ENCODE measurements at regions not wholly inside any gene's neighbourhood (a gene's known extent, or its start where the extent isn't known, plus 50 kb on each side); places are given as distances from the start of the nearest gene placed in this dataset.
"Not testable (repeated sequence)": the region's sequence is repeated elsewhere in the genome, so short reads cannot be mapped to it uniquely, and the experiment has no call there.

DNA sequence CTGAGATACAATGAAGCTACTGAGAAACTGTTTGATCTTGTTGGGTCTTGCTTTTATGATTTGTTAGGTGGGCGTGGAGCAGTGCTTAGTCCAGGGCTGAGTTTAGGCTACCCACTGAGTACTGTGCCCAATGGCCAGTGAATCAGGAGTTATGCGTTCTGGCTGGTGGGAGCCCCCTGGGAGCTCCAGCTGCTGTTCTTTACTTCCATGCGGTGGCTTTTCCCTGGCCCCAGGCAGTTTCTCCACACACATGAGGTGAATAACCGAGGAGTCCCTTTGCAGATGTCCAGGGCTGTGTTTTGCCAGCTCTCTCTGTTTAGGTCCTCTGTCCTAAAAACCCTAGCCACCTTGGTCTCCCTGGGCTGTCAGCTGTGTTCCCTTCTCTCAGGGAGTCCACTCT, 106.5 kb downstream of the KLF13 start:
- DNase-seq (ENCODE audit: low read depth): no peak

- DNase-seq (ENCODE audit: low read depth): no peak
Measured at GRCh38 chr15:31433574-31433973, 106.9 kb downstream of the KLF13 start.

GRCh38 chr15:31434275-31434587, 107.6 kb downstream of the KLF13 start:
- no peak for DNase-seq (ENCODE audit: low read depth)

- DNase-seq (ENCODE audit: low read depth): peak; percentile 76
Measured at GRCh38 chr15:31434588-31435260, 108.1 kb downstream of the KLF13 start.

DNA sequence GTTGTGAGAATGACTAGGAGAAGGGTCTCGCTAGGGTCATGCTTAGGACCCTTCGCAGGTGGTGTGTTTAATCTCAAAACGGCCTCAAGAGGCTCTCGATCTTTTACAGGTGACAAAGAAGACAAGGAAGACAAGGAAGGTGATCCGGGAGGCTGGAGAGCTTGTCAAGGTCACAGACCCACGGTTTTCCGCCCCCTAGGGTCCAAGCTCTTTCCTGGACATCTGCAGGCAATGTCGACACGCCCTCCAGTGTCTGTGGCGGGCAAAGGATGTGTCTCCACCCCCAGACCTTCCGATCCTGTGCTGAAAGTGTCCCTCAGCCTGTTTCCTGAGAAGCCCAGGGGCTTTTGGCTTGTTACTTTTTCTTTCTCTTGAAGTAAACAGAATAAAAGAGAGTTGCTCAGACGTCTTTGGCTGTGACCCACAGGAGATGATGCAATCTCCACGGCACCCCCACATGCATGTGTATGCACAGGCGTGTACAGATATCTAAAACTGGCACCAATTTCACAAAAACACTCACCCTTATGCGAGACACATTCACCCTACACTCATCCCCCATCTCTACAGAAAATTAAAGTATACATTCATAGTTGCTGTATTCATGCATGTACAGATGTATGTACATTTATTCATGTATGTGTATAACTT, 108.8 kb downstream of the KLF13 start:
- peak; percentile 62 for DNase-seq (ENCODE audit: low read depth)

DNA sequence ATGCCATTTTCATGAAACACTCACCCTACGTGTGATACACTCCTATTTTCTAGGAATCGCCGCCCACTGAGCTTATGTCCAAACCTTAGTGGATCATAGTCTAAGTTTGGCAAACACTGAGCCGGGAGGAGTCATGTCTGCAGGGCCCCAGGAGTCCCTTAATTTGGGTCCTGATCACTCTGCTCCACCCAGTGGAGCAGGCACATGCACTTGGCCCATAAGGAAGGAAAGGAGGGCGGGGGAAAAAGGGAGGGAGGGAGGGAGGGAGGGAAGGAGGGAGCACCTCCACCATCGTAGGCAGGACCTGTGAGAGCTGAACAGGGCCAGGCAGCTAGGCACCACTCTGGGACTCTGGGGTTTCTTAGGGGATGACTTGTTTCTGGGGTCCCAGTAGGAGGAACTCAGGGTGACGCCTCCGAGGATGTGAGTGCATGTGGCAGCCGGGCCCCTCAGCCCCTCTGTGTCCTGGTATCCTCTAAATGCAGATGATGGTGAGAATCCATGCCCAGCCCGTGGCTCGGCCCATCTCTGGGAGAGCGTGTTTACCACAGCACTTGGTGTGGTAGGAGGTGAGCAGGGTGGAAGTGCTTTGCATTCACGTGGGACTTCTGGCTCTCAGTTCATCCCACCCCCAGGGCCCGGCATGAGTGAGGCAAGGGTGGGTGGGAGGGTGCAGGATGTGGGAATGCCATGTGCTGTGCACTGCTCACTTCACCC, 109.4 kb downstream of the KLF13 start:
- no peak for DNase-seq (ENCODE audit: low read depth)

GRCh38 chr15:31437686-31438085, 111.1 kb downstream of the KLF13 start:
- DNase-seq (ENCODE audit: low read depth): no peak

GRCh38 chr15:31438601-31439265, 112.1 kb downstream of the KLF13 start:
- DNase-seq (ENCODE audit: low read depth): no peak

DNA sequence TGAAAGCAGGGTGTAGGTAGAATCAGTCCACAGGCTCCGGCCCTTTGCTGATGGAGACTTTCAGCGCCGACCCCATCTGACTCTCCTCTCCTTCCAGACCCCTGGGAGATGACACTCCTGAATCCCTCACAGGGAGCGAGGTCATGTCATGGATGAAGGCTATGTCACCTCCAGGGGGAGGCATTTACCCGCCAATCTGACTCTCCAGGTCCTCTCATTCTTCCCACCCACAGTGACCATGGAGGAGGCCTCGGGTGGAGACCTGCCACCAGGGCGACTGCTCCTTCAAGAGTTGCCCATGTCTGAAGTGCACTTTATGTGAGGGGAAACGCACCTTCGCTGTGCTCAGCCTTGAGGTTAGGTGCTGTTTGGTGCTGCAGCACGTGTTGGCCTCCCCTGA, 112.7 kb downstream of the KLF13 start:
- no peak for DNase-seq (ENCODE audit: low read depth)

GRCh38 chr15:31440216-31440615, 113.6 kb downstream of the KLF13 start:
- DNase-seq (ENCODE audit: low read depth): not testable (repeated sequence)

GRCh38 chr15:31440754-31441311, 114.2 kb downstream of the KLF13 start:
- no peak for DNase-seq (ENCODE audit: low read depth)

GRCh38 chr15:31442226-31442625, 115.6 kb downstream of the KLF13 start:
- DNase-seq (ENCODE audit: low read depth): no peak

DNA sequence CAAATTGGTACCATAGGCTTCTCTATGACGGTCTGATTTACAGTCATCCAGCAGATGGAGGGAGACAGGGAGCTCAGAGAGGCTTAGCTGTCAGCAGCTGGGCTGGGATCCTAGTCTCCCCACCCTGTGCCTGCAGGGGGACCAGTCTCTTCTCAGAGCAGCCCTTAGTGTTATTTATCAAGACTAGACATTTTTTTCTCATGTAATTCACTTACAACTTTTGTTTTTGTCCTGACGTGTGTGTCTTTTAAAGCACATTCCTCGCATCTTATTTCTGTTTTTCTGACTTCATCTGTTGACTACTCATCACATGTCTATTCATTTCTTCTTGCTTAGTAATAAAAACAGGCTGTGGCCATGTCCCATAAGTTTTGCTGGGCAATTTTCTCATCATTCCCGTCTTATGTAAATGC, 116.1 kb downstream of the KLF13 start:
- DNase-seq (ENCODE audit: low read depth): no peak

DNA sequence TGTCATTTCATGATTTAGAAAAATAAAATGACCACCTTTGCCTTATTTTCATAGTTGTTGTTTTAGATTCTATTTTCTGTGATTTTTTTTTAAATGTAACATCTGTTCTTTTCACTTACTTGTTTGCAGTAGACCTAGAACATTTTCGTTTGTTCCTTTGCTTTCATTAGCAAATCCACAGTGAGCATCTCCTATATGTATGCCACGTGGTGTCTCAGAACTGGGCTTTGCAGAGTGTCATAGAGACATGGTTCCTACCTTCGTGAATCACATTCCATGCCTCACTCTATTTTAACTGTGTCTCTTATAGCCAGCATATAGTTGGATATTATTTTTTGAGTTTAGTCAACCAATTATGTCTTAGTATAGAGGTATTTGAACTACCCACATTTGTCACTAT, 118.2 kb downstream of the KLF13 start:
- DNase-seq (ENCODE audit: low read depth): no peak

DNA sequence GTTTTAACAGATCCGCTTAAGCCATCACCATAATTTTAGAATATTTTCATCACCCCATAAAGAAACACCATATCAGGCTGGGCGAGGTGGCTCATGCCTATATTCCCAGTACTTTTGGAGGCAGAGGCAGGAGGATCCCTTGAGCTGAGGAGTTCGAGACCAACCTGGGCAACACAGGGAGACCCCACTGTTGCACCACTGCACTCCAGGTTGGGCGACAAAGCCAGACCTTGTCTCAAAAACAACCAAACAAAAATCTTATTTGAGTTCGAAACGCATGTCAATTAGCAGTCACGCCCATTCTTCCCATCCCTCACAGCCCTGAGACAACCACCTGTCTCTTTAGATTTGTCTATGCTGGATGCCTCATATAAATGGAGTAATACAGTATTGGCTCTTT, 119.9 kb downstream of the KLF13 start:
- DNase-seq (ENCODE audit: low read depth): no peak

GRCh38 chr15:31447931-31448634, 121.4 kb downstream of the KLF13 start:
- no peak for DNase-seq (ENCODE audit: low read depth)

DNA sequence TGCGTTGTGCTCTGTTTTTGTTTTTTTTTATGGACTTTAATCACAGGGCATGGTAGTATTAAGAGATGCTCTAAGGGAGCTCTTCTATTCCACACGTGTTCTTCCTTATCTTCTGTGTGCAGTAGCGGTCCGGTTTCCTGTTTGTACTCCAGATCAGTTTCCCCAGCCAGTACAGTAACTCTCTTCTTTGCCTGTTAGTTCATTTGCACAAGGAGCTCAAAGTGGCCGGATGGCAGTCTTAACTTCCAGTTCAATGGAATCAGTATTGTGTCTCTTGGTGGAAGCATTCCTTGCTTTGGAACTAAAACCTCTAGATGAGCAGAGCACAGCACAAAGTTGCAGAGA, 122.0 kb downstream of the KLF13 start:
- DNase-seq (ENCODE audit: low read depth): no peak

DNA sequence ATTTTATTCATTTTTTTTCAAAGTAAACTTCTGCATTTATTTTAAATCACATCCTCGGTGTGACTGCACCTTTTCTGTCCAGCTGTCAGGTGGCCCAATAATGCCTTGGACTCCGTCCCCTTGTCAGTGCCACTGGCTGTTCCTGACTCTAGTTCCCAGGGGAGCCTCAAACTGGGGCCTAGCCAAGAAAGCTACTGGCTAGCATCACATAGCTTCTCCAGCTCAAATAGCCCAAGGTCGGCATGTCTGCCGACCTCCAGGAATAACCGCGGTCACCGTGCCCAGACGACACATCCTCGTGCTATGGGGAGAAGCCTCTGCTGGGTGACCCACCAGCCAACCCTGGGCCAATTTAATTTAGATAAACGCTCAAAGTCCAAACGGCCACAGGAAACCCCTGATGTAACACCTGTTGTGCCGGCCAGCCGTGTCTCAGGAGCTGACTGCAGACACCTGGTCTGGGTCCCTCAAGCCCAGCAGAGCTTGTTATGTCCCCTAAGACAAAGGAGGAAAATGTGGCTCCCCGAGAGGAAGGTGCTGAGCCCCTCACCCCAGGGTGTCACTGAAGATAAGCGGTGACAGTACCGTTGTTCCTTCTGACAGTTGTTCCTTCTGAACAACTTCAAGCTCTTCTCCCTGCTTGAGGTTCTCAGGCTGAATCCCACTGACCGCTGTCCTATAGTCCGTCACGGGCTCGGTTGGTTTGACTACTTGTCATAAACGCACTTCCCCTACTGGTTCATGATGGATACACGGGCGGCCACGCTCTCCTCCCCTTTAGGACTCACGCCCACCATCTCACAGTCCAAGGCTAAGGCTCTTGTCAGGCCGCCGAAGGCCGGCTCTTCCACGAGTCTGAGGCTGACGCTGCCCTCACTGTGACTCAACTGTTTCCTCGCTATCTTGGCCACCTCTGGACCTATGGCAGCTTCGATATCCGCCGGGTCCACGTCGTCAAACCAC, 126.2 kb downstream of the KLF13 start:
- DNase-seq (ENCODE audit: low read depth): no peak

DNA sequence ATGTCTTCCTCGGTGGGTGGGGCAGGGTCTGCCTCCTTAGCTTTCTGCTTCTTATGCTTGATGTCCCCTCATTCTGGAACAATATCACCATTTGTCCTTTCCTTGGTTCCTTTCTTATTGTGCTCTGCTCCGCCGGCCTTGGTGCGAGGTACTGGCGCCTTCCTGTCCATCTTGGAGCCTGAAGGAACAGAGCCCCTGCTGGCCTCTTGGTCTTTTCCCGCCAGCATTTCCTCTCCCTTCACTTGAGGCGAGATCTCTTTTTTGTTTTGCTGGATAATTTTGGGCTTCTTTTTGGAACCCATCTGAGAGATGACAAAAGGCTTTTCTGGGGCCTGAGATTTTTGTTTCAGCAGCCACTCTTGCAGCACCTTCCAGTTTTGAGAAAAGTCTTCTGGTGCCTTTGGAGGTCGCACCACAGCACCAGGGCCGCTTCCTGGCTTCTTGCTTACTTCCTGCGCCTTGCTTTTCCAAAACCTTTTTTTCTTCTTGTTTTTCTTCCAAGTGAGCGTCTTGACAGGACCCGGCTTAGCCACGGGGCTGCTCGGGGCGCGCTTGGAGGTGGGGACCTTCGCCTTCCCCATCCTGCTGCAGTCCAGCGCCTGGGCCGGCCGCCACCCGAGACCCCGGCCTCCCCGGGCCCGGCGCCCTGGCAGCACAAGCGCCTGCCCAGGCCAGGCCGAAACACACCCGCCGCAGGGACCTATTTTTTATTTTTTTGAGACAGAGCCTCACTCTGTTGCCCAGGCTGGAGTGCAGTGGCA, 127.1 kb downstream of the KLF13 start:
- DNase-seq (ENCODE audit: low read depth): no peak

GRCh38 chr15:31455499-31455898, 128.9 kb downstream of the KLF13 start:
- no peak for DNase-seq (ENCODE audit: low read depth)

Data from activated T-cell treated with anti-CD3 and anti-CD28 coated beads for 1 hour (primary cell).